ENCODE measurements at regions not wholly inside any gene's neighbourhood (a gene's known extent, or its start where the extent isn't known, plus 50 kb on each side); places are given as distances from the start of the nearest gene placed in this dataset. TPM values are rescaled to one million over a fixed set of nuclear protein-coding genes. Genes with fewer than 3 reads are reported as not detected.
"Not testable (repeated sequence)": the region's sequence is repeated elsewhere in the genome, so short reads cannot be mapped to it uniquely, and the experiment has no call there.

- no peak for DNase-seq (ENCODE audit: low read depth)
- TF ChIP-seq, protein P1, sequence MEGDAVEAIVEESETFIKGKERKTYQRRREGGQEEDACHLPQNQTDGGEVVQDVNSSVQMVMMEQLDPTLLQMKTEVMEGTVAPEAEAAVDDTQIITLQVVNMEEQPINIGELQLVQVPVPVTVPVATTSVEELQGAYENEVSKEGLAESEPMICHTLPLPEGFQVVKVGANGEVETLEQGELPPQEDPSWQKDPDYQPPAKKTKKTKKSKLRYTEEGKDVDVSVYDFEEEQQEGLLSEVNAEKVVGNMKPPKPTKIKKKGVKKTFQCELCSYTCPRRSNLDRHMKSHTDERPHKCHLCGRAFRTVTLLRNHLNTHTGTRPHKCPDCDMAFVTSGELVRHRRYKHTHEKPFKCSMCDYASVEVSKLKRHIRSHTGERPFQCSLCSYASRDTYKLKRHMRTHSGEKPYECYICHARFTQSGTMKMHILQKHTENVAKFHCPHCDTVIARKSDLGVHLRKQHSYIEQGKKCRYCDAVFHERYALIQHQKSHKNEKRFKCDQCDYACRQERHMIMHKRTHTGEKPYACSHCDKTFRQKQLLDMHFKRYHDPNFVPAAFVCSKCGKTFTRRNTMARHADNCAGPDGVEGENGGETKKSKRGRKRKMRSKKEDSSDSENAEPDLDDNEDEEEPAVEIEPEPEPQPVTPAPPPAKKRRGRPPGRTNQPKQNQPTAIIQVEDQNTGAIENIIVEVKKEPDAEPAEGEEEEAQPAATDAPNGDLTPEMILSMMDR (IDR thresholded peaks at IDR 0.05; ENCODE audit: insufficient read depth, low read depth, low read length): no peak
- no peak overlapping the region for H3K4me3 ChIP-seq (ENCODE audit: low read depth, low read length)
Observed at GRCh38 chr2:201542291-201542690, 90.8 kb downstream of the STRADB start.

DNA sequence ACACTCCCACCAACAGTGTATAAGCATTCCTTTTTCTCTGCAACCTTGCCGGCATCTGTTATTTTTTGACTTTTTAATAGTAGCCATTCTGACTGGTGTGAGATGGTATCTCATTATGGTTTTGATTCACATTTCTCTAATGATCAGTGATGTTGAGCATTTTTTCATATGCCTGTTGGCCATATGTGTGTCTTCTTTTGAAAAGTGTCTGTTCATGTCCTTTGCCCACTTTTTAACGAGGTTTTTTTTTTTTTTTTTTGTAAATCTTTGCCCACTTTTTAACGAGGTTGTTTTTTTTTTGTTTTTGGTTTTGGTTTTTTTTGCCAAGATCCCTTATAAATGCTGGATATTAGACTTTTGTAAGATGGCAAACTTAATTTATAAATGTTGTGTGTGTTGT, 87.7 kb downstream of the STRADB start:
- not testable (repeated sequence) for DNase-seq (ENCODE audit: low read depth); H3K4me3 ChIP-seq (ENCODE audit: low read depth, low read length)

DNA sequence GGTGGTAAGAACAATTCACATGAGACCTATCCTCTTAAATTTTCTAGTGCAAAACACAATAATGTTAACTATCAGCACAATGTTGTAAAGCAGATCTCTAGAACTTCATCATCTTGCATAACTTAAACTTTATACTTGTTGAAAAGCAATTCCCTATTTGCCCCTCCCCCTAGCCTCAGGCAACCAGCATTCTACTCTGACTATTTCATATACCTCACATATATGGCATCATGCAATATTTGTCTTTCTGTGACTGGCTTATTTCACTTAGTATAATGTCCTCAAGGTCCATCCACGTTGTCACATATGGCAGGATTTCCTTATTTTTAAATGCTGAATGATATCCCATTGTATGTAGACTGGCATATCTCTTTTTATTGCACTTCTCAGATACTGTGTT, 86.5 kb downstream of the STRADB start:
- no peak for DNase-seq (ENCODE audit: low read depth)
- TF ChIP-seq, protein P1 (IDR thresholded peaks at IDR 0.05; ENCODE audit: insufficient read depth, low read depth, low read length): no peak
- H3K4me3 ChIP-seq (ENCODE audit: low read depth, low read length): no peak overlapping the region

DNA sequence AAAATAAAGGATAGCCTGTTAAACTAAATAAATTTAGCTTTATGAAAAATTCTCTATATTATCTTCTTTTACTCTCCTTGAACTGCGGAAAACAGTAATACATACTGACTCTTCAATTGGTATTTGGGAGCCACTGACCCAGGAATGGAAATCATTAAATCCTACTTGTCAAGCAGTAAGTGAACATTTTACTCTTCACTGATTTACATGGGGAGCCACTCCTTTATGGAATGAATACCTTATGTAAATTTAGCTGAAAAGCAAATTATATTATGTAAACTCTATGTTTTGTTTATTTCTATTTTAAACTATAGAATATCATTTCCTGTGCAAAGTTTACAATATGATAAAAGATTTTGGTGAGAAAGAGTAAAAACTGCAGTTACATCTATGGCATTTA, 85.2 kb downstream of the STRADB start:
- TF ChIP-seq, protein P1 (IDR thresholded peaks at IDR 0.05; ENCODE audit: insufficient read depth, low read depth, low read length): no peak
- DNase-seq (ENCODE audit: low read depth): no peak
- H3K4me3 ChIP-seq (ENCODE audit: low read depth, low read length): no peak overlapping the region

DNA sequence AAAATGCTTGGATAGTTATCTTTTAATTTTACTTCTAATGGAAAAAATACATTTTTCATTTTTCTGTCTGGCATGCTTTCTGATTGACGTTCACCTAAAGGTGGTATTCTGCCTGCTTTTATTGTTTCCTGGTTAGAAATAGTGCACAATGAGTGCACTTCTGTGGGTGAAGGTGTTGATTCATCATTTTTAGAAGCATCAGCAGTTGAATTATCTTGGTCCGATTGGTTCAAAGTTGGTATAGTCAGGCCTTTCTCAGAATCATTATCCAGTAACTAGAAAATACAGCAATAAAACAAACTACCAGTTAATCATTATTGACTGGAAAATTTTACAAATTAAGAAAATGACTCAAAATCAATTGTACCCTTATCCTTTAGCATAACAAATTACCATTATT, 84.5 kb downstream of the STRADB start:
- no peak overlapping the region for H3K4me3 ChIP-seq (ENCODE audit: low read depth, low read length)
- DNase-seq (ENCODE audit: low read depth): no peak
- TF ChIP-seq, protein P1 (IDR thresholded peaks at IDR 0.05; ENCODE audit: insufficient read depth, low read depth, low read length): no peak

- TF ChIP-seq, protein P1 (IDR thresholded peaks at IDR 0.05; ENCODE audit: insufficient read depth, low read depth, low read length): no peak
- peak; percentile 72 for DNase-seq (ENCODE audit: low read depth)
- no peak overlapping the region for H3K4me3 ChIP-seq (ENCODE audit: low read depth, low read length)
Observed at GRCh38 chr2:201532686-201533304, 81.3 kb downstream of the STRADB start.

Small RNAs in the stretch of these regions (small RNA-seq; reads per million reads assigned to genes)
- gene MTND4LP16: not detected

All from fibroblast of villous mesenchyme (primary cell).